Suprapubic skin (tissue), 4 donors: ENCODE measurements at regions not wholly inside any gene's neighbourhood (a gene's known extent, or its start where the extent isn't known, plus 50 kb on each side); places are given as distances from the start of the nearest gene placed in this dataset.

ENCODE experiments used
- POLR2A ChIP-seq, 2 donors: fragments of 450-650 bp; IDR thresholded peaks; one replicate each; pipeline ENCODE4 v1.6.1; 2017; ENCODE audit warnings: antibody characterized with exemption in 2 of 2, mild to moderate bottlenecking in 2 of 2, moderate library complexity in 2 of 2
- POLR2AphosphoS5 ChIP-seq, 3 donors: sonication (generic); formaldehyde crosslinking; IDR thresholded peaks; one replicate each; pipeline ENCODE4 v1.6.1; 2017; ENCODE audit warnings: antibody characterized with exemption in 3 of 3
- TF ChIP-seq, protein P1 (sequence below), 2 donors: fragments of 200-600 bp in 1 of 2; fragments of 450-650 bp in 1 of 2; sonication (generic) in 1 of 2; IDR thresholded peaks; one replicate each; pipeline ENCODE4 v1.5.1; 2016 to 2019; ENCODE audit warnings: antibody characterized with exemption in 2 of 2, mild to moderate bottlenecking in 1 of 2, moderate library complexity in 1 of 2

DNA sequence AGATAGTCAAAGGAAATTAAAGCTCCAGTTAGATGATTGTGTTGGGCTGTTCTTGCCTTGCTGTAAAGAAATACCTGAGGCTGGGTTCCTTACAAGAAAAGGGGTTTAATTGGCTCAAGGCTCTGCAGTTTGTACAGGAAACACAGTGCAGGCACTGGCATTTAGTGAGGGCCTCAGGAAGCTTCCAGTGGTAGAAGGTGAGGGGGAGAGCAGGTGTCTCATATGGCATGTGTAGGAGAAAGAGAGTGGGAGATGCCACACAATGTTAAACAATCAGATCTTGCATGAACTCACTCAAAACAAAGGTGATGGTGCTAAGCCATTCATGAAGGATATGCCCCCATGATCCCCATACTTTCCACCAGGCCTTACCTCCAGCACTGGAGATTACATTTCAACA is 493.5 kb upstream of the IMPG1 start:
- TF ChIP-seq POLR2A (IDR thresholded peaks at IDR 0.05), result no peak
- TF ChIP-seq, protein P1, sequence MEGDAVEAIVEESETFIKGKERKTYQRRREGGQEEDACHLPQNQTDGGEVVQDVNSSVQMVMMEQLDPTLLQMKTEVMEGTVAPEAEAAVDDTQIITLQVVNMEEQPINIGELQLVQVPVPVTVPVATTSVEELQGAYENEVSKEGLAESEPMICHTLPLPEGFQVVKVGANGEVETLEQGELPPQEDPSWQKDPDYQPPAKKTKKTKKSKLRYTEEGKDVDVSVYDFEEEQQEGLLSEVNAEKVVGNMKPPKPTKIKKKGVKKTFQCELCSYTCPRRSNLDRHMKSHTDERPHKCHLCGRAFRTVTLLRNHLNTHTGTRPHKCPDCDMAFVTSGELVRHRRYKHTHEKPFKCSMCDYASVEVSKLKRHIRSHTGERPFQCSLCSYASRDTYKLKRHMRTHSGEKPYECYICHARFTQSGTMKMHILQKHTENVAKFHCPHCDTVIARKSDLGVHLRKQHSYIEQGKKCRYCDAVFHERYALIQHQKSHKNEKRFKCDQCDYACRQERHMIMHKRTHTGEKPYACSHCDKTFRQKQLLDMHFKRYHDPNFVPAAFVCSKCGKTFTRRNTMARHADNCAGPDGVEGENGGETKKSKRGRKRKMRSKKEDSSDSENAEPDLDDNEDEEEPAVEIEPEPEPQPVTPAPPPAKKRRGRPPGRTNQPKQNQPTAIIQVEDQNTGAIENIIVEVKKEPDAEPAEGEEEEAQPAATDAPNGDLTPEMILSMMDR (IDR thresholded peaks at IDR 0.05), result no peak
- TF ChIP-seq POLR2AphosphoS5 (IDR thresholded peaks at IDR 0.05), result no peak
